ENCODE measurements at regions not wholly inside any gene's neighbourhood (a gene's known extent, or its start where the extent isn't known, plus 50 kb on each side); places are given as distances from the start of the nearest gene placed in this dataset.

DNA sequence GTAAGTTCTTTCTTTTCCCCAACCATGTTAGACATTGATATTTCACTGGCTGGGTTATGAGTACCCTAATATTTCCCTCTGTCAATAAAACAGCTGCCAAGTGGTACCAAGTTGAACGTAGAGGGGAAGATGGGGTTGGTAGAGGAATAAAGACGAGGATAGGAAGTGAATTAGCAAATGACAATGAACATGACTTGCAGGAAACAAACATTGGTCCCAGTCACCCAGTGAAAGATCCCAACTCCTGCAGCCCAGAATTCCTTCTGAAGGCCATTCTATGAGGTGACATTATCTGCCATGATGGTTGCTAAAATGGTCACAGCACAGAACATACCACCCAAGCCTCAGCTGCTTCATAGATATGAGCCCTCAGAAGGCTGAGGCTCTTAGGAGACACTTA, 159.0 kb upstream of the CTNNB1 start:
- Histone ChIP-seq H3K4me3 (ENCODE audit: low read length) (no peak overlapping the region), H3K27ac (ENCODE audit: low read length) (no peak overlapping the region), H3K27me3 (ENCODE audit: control insufficient read depth, insufficient read depth, low read length) (no peaks in the 10 kb centered on the region), H3K36me3 (ENCODE audit: control insufficient read depth, insufficient read depth, low read length) (no peaks in the 10 kb centered on the region), H3K4me1 (ENCODE audit: control insufficient read depth, insufficient read depth, low read length) (no peaks in the 10 kb centered on the region), H3K9me3 (ENCODE audit: control insufficient read depth, insufficient read depth, low read length) (no peaks in the 10 kb centered on the region)
- DNase-seq (ENCODE audit: low read depth, low spot score): no peak
- 100% methylated on average over 2 of the region's 2 CpGs for WGBS (ENCODE audit: insufficient coverage, insufficient read length)

DNA sequence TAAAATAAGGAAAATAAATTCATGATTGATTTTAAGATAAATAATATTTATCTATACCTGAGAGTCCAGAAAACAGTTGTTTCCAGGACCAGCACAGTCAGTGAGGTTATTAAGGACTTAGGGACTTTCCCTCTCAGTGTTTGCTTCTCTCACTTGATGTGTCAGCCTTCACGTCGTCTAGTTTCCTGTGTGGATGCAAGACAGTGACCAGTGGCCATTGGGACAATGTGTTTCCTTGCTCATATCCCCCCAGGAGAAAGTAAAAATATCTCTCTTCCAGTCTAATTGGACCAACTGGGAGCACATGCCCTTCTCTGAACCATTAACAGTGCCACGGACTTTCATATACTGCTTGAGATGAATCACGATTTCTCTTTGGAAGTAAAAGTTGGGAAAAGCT, 157.8 kb upstream of the CTNNB1 start:
- H3K27me3 ChIP-seq (ENCODE audit: control insufficient read depth, insufficient read depth, low read length): no peaks in the 10 kb centered on the region
- H3K9me3 ChIP-seq (ENCODE audit: control insufficient read depth, insufficient read depth, low read length): no peaks in the 10 kb centered on the region
- no peak for DNase-seq (ENCODE audit: low read depth, low spot score)
- WGBS (ENCODE audit: insufficient coverage, insufficient read length): no CpG with 5 or more reads among the region's 4 CpGs
- no peak overlapping the region for H3K4me3 ChIP-seq (ENCODE audit: low read length)
- H3K27ac ChIP-seq (ENCODE audit: low read length): no peak overlapping the region
- no peaks in the 10 kb centered on the region for H3K36me3 ChIP-seq (ENCODE audit: control insufficient read depth, insufficient read depth, low read length)
- H3K4me1 ChIP-seq (ENCODE audit: control insufficient read depth, insufficient read depth, low read length): peaks cover 2% of the 10 kb centered on the region; the same call in 1 of the 2 replicates

DNA sequence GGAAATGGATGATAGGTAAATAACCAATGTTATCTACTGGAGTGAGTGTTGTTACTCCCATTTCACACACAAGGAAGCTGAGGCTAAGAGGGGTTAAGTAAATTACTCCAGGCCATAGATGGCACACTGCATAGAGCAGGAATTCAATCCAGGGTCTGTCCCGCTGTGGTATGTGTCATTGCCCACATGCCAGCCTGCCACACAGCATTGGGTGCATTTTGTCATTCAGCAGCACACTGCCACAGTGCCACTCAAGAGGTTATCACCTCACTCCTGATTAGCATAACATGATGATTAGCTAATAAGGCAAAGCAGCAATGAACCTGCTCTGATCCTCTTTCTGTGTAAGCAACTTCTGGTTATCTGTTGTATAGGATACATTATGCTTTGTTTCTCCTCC, 157.4 kb upstream of the CTNNB1 start:
- no peaks in the 10 kb centered on the region for H3K36me3 ChIP-seq (ENCODE audit: control insufficient read depth, insufficient read depth, low read length)
- no peak for DNase-seq (ENCODE audit: low read depth, low spot score)
- WGBS (ENCODE audit: insufficient coverage, insufficient read length): no CpG with 5 or more reads among the region's 1 CpG

DNA sequence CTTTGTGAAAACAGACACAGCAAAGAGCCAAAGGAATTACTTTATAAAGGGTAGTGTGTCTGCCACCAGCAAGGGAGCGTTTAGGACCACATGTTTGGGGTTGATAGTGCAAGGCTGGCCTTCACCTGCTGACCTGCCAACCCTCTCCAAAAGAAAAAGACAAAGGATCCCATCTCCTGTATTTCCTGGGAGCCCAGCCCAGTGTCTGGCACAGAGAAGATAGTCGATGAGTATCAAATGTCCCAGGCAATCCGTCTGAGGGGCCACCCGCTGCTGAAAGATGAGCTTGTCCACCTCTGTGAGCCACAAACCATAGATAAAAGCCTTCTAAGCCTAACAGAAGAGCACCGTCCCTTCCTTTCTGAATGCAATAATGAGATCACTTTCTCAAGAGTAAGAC, 154.8 kb upstream of the CTNNB1 start:
- WGBS (ENCODE audit: insufficient coverage, insufficient read length): no CpG with 5 or more reads among the region's 5 CpGs
- Histone ChIP-seq H3K36me3 (ENCODE audit: control insufficient read depth, insufficient read depth, low read length) (no peaks in the 10 kb centered on the region), H3K9me3 (ENCODE audit: control insufficient read depth, insufficient read depth, low read length) (no peaks in the 10 kb centered on the region)

More for the DNA sequence above, 157.4 kb upstream of the CTNNB1 start:
- peaks cover 2% of the 10 kb centered on the region; the same call in 1 of the 2 replicates for H3K4me1 ChIP-seq (ENCODE audit: control insufficient read depth, insufficient read depth, low read length)
- H3K9me3 ChIP-seq (ENCODE audit: control insufficient read depth, insufficient read depth, low read length): no peaks in the 10 kb centered on the region
- no peak overlapping the region for H3K27ac ChIP-seq (ENCODE audit: low read length)
- no peaks in the 10 kb centered on the region for H3K27me3 ChIP-seq (ENCODE audit: control insufficient read depth, insufficient read depth, low read length)
- H3K4me3 ChIP-seq (ENCODE audit: low read length): no peak overlapping the region

DNA sequence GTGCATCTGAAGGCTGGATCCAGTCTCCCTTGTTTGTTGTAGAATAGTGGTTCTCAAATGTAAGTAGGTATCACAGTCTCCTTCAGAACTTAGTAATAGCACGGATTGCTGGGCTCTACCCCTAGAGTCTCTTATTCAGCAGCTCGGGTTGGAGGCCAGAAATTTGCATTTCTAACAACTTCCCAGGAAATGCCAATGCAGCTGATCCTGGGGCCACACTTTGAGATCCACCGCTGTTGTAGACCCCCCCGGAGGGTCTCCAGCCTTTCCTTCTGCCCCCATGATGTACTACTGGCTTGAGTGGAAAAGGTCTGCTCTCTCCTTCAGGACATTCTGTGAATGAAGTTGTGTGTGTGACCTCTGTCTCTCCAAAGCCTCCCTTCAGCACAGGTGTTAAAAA, 153.8 kb upstream of the CTNNB1 start:
- Histone ChIP-seq H3K27me3 (ENCODE audit: control insufficient read depth, insufficient read depth, low read length) (no peaks in the 10 kb centered on the region), H3K4me3 (ENCODE audit: low read length) (no peak overlapping the region), H3K36me3 (ENCODE audit: control insufficient read depth, insufficient read depth, low read length) (no peaks in the 10 kb centered on the region), H3K4me1 (ENCODE audit: control insufficient read depth, insufficient read depth, low read length) (peaks cover 2% of the 10 kb centered on the region; the same call in 1 of the 2 replicates), H3K9me3 (ENCODE audit: control insufficient read depth, insufficient read depth, low read length) (no peaks in the 10 kb centered on the region), H3K27ac (ENCODE audit: low read length) (no peak overlapping the region)
- no peak for DNase-seq (ENCODE audit: low read depth, low spot score)
- WGBS (ENCODE audit: insufficient coverage, insufficient read length): no CpG with 5 or more reads among the region's 4 CpGs

More for the DNA sequence above, 154.8 kb upstream of the CTNNB1 start:
- no peaks in the 10 kb centered on the region for H3K27me3 ChIP-seq (ENCODE audit: control insufficient read depth, insufficient read depth, low read length)
- H3K27ac ChIP-seq (ENCODE audit: low read length): no peak overlapping the region
- DNase-seq (ENCODE audit: low read depth, low spot score): no peak
- no peak overlapping the region for H3K4me3 ChIP-seq (ENCODE audit: low read length)
- peaks cover 2% of the 10 kb centered on the region; the same call in 1 of the 2 replicates for H3K4me1 ChIP-seq (ENCODE audit: control insufficient read depth, insufficient read depth, low read length)

DNA sequence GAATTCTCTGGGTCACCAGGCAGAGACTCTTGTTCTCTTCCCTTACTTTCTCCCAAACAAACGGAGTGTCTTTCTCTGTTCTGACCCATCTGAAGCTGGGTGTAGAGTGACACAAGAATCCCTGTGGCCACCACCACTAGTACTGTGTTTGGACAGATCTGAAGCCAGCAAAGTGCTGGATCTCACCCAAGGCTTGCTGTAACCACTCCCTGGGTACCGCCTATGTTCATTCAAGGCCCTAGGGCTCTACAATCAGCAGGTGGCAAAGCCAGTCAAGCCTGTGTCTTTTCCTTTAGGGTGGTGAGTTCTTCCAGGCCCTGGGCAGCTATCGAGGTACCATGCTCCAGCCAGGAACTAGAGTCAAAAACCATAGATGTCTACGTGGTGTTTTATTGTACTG, 149.2 kb upstream of the CTNNB1 start:
- no peaks in the 10 kb centered on the region for H3K27me3 ChIP-seq (ENCODE audit: control insufficient read depth, insufficient read depth, low read length)
- H3K4me1 ChIP-seq (ENCODE audit: control insufficient read depth, insufficient read depth, low read length): peaks cover 2% of the 10 kb centered on the region; the same call in 1 of the 2 replicates
- no peak for DNase-seq (ENCODE audit: low read depth, low spot score)
- WGBS (ENCODE audit: insufficient coverage, insufficient read length): no CpG with 5 or more reads among the region's 4 CpGs
- no peak overlapping the region for H3K27ac ChIP-seq (ENCODE audit: low read length)
- no peaks in the 10 kb centered on the region for H3K36me3 ChIP-seq (ENCODE audit: control insufficient read depth, insufficient read depth, low read length)
- no peak overlapping the region for H3K4me3 ChIP-seq (ENCODE audit: low read length)
- no peaks in the 10 kb centered on the region for H3K9me3 ChIP-seq (ENCODE audit: control insufficient read depth, insufficient read depth, low read length)

DNA sequence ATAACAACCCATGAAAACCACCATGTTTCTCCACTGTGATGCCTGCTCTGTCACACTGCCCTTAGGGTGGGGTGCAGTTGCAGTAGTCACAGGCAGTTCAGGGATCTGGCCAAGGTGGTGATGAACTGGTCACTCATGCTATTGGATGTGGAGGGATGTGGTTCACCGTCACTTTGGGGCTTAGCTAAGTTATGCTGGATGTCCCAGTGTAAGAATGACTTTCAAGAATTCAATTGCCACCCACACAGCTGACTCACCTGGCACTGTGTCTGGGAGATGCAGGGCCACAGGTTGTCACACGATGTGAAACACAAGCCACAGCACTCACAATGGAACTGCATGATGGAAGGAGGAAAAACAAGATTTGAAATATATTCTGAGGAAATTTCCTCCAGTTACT, 146.1 kb upstream of the CTNNB1 start:
- WGBS (ENCODE audit: insufficient coverage, insufficient read length): no CpG with 5 or more reads among the region's 2 CpGs

DNA sequence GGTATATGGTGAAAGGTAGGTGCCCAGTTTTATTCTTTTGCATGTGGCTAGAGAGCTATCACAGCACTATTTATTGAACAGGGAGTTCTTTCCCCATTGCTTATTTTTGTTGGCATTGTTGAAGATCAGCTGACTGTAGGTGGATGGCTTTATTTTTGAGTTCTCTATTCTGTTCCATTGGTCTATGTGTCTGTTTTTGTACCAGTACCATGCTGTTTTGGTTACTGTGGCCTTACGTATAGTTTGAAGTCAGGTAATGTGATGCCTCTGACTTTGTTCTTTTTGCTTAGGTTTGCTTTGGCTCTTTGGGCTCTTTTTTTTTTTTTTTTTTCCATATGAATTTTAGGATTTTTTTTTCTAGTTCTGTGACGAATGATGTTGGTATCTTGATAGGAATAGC, 139.2 kb upstream of the CTNNB1 start:
- DNase-seq (ENCODE audit: low read depth, low spot score): no peak
- no peak overlapping the region for H3K27ac ChIP-seq (ENCODE audit: low read length)
- H3K4me1 ChIP-seq (ENCODE audit: control insufficient read depth, insufficient read depth, low read length): no peaks in the 10 kb centered on the region
- H3K9me3 ChIP-seq (ENCODE audit: control insufficient read depth, insufficient read depth, low read length): no peaks in the 10 kb centered on the region
- H3K4me3 ChIP-seq (ENCODE audit: low read length): no peak overlapping the region
- H3K27me3 ChIP-seq (ENCODE audit: control insufficient read depth, insufficient read depth, low read length): no peaks in the 10 kb centered on the region
- no CpG with 5 or more reads among the region's 2 CpGs for WGBS (ENCODE audit: insufficient coverage, insufficient read length)
- H3K36me3 ChIP-seq (ENCODE audit: control insufficient read depth, insufficient read depth, low read length): no peaks in the 10 kb centered on the region

More for the DNA sequence above, 146.1 kb upstream of the CTNNB1 start:
- Histone ChIP-seq H3K36me3 (ENCODE audit: control insufficient read depth, insufficient read depth, low read length) (no peaks in the 10 kb centered on the region), H3K4me3 (ENCODE audit: low read length) (no peak overlapping the region), H3K9me3 (ENCODE audit: control insufficient read depth, insufficient read depth, low read length) (no peaks in the 10 kb centered on the region), H3K27me3 (ENCODE audit: control insufficient read depth, insufficient read depth, low read length) (no peaks in the 10 kb centered on the region), H3K4me1 (ENCODE audit: control insufficient read depth, insufficient read depth, low read length) (no peaks in the 10 kb centered on the region), H3K27ac (ENCODE audit: low read length) (no peak overlapping the region)
- DNase-seq (ENCODE audit: low read depth, low spot score): no peak

DNA sequence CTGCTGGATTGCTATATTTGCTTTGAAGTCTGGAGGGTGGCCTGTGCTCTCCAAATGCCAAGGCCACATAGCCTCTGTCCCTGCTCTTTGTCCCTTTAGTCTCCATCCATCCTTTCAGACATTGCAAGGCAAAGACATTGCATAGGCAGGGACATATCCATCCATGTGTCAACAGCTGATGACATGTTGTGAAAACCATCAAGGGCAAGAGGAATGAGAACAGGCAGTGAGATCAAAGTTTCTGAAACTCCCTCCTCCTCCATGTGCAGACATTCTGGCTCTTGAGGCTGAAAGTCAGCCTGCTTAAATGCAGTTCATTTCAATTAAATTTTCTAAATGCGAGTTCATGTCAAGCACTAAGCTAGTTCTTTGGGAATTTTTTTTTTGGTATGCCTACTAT, 135.2 kb upstream of the CTNNB1 start:
- no CpG with 5 or more reads among the region's 1 CpG for WGBS (ENCODE audit: insufficient coverage, insufficient read length)
- no peak for DNase-seq (ENCODE audit: low read depth, low spot score)
- Histone ChIP-seq H3K4me1 (ENCODE audit: control insufficient read depth, insufficient read depth, low read length) (no peaks in the 10 kb centered on the region), H3K27me3 (ENCODE audit: control insufficient read depth, insufficient read depth, low read length) (no peaks in the 10 kb centered on the region), H3K4me3 (ENCODE audit: low read length) (no peak overlapping the region), H3K9me3 (ENCODE audit: control insufficient read depth, insufficient read depth, low read length) (no peaks in the 10 kb centered on the region), H3K27ac (ENCODE audit: low read length) (no peak overlapping the region), H3K36me3 (ENCODE audit: control insufficient read depth, insufficient read depth, low read length) (no peaks in the 10 kb centered on the region)

DNA sequence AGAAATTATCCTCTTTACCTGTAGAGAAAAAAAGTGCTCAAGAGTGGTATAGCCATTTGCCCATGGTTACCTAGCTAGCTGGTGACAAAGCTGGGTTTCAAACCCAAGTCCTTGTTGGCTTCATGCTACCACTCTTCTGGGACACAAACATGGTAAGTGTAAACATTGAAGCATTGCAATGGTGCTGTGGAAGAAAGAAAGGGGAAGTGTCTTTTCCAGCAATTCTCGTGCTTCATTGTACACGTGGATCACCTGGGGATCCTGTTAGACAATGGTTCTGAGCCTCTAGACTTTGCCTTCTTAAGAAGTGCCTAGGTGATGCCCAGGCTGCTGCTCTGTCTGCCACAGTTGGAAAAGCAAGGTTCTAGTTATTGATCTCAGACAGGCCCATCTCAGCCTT, 134.8 kb upstream of the CTNNB1 start:
- Histone ChIP-seq H3K36me3 (ENCODE audit: control insufficient read depth, insufficient read depth, low read length) (no peaks in the 10 kb centered on the region), H3K4me1 (ENCODE audit: control insufficient read depth, insufficient read depth, low read length) (no peaks in the 10 kb centered on the region), H3K4me3 (ENCODE audit: low read length) (no peak overlapping the region), H3K27me3 (ENCODE audit: control insufficient read depth, insufficient read depth, low read length) (no peaks in the 10 kb centered on the region), H3K27ac (ENCODE audit: low read length) (no peak overlapping the region), H3K9me3 (ENCODE audit: control insufficient read depth, insufficient read depth, low read length) (no peaks in the 10 kb centered on the region)
- no CpG with 5 or more reads among the region's 2 CpGs for WGBS (ENCODE audit: insufficient coverage, insufficient read length)
- no peak for DNase-seq (ENCODE audit: low read depth, low spot score)

DNA sequence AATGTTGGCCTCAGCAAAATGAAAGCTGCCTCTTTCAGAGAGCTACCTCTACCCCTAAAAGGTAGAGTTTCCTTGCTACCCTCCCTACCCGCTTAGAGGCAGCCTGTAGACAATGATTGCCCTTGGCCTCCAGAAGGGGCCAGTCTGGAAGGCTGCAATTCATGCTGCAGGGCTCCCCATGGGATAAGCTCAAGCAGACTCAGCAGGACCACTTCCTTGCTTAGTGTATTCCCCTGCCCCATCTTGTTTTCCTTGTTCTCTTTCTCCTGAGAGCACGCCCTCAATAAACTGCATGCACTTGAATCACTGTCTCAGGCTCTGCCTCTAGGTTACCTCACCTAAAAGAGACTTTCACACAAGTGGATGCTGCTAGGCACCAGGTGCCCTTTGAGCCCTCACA, 134.0 kb upstream of the CTNNB1 start:
- no CpG with 5 or more reads among the region's 2 CpGs for WGBS (ENCODE audit: insufficient coverage, insufficient read length)
- DNase-seq (ENCODE audit: low read depth, low spot score): no peak
- Histone ChIP-seq H3K4me3 (ENCODE audit: low read length) (no peak overlapping the region), H3K4me1 (ENCODE audit: control insufficient read depth, insufficient read depth, low read length) (no peaks in the 10 kb centered on the region), H3K27ac (ENCODE audit: low read length) (no peak overlapping the region), H3K9me3 (ENCODE audit: control insufficient read depth, insufficient read depth, low read length) (no peaks in the 10 kb centered on the region), H3K36me3 (ENCODE audit: control insufficient read depth, insufficient read depth, low read length) (no peaks in the 10 kb centered on the region), H3K27me3 (ENCODE audit: control insufficient read depth, insufficient read depth, low read length) (no peaks in the 10 kb centered on the region)

Data from iPS DF 6.9 (cell line).